Calu3 (cell line): ENCODE measurements at regions not wholly inside any gene's neighbourhood (a gene's known extent, or its start where the extent isn't known, plus 50 kb on each side); places are given as distances from the start of the nearest gene placed in this dataset.

Experiments used
- BruUV-seq: library from RNA; stranded (reverse); fragments of 400-500 nt; replicated peaks from 2 replicates; lab custom pipeline; 2021; lab: Mats Ljungman, UMichigan
- CTCF ChIA-PET: fragments of 300-600 bp; sonication (Branson Sonifier 250); formaldehyde crosslinking; loops from one replicate; lab custom pipeline; 2022; ENCODE audit warnings: antibody characterized with exemption; lab: Charles Lee
- DNase-seq: peaks from one replicate; pipeline ENCODE4 v3.0.0; 2022
- H3K27ac Mint-ChIP-seq: one replicate; pipeline ENCODE4 v1.8.0; 2022; ENCODE audit warnings: mixed read lengths; ENCODE audit not compliant: unreplicated experiment
- H3K27me3 Mint-ChIP-seq: one replicate; pipeline ENCODE4 v1.8.0; 2022; ENCODE audit warnings: mixed read lengths; ENCODE audit not compliant: unreplicated experiment
- H3K36me3 Mint-ChIP-seq: one replicate; pipeline ENCODE4 v1.8.0; 2022; ENCODE audit warnings: mild to moderate bottlenecking, moderate library complexity, mixed read lengths; ENCODE audit not compliant: insufficient read depth, unreplicated experiment
- H3K4me1 Mint-ChIP-seq: one replicate; pipeline ENCODE4 v1.8.0; 2022; ENCODE audit warnings: mild to moderate bottlenecking, low read depth, mixed read lengths; ENCODE audit not compliant: unreplicated experiment
- H3K4me3 Mint-ChIP-seq: one replicate; pipeline ENCODE4 v1.8.0; 2022; ENCODE audit warnings: mild to moderate bottlenecking, low read depth, moderate library complexity, mixed read lengths; ENCODE audit not compliant: unreplicated experiment
- H3K9me3 Mint-ChIP-seq: one replicate; pipeline ENCODE4 v1.8.0; 2022; ENCODE audit warnings: low read depth, mixed read lengths; ENCODE audit not compliant: unreplicated experiment
- intact Hi-C: fragments of 100-400 bp; cut with micrococcal nuclease; formaldehyde crosslinking; loops from one replicate; pipeline ENCODE4 v1.10.0; 2022; ENCODE audit not compliant: unreplicated experiment
- TF ChIP-seq, protein P1 (sequence below): fragments of 200-600 bp; IDR thresholded peaks from one replicate; pipeline ENCODE4 v1.8.0; 2022; ENCODE audit warnings: antibody characterized with exemption; ENCODE audit not compliant: unreplicated experiment

DNA sequence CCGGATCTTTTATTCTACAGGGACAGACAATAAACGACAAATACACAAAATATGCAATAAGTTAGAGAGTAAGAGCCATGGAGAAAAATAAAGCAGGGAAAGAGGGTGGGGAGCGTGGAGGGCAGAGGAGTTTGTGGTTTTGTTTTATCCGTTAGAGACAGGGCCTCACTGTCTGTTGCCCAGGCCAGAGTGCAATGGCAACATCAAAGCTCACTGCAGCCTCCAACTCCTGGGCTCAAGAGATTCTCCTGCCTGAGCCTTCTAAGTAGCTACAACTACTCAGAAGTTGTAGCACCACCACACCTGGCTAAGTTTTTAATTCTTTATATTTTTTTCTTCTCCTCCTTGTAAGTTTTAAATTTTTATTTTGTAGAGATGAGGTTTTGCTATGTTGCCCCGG, 54.5 kb upstream of the CTNNA1 start:
- CTCF ChIA-PET, result interaction anchor here (0.7 to 1.1 kb wide), 3 partner anchors 26 to 113 kb away, joined by 3 to 4 read pairs (median 4); no protein-coding TSS in a partner anchor
- no peaks in the 10 kb centered on the region for H3K27me3 Mint-ChIP-seq
- H3K36me3 Mint-ChIP-seq, result no peaks in the 10 kb centered on the region
- H3K27ac Mint-ChIP-seq, result no peak overlapping the region
- no peak overlapping the region for H3K4me3 Mint-ChIP-seq
- intact Hi-C loops, result no loop called here
- peaks cover 7% of the 10 kb centered on the region for H3K4me1 Mint-ChIP-seq
- H3K9me3 Mint-ChIP-seq, result no peaks in the 10 kb centered on the region
- DNase-seq, result no peak
- TF ChIP-seq, protein P1, sequence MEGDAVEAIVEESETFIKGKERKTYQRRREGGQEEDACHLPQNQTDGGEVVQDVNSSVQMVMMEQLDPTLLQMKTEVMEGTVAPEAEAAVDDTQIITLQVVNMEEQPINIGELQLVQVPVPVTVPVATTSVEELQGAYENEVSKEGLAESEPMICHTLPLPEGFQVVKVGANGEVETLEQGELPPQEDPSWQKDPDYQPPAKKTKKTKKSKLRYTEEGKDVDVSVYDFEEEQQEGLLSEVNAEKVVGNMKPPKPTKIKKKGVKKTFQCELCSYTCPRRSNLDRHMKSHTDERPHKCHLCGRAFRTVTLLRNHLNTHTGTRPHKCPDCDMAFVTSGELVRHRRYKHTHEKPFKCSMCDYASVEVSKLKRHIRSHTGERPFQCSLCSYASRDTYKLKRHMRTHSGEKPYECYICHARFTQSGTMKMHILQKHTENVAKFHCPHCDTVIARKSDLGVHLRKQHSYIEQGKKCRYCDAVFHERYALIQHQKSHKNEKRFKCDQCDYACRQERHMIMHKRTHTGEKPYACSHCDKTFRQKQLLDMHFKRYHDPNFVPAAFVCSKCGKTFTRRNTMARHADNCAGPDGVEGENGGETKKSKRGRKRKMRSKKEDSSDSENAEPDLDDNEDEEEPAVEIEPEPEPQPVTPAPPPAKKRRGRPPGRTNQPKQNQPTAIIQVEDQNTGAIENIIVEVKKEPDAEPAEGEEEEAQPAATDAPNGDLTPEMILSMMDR, result no peak
- BruUV-seq, result no TSS peak

DNA sequence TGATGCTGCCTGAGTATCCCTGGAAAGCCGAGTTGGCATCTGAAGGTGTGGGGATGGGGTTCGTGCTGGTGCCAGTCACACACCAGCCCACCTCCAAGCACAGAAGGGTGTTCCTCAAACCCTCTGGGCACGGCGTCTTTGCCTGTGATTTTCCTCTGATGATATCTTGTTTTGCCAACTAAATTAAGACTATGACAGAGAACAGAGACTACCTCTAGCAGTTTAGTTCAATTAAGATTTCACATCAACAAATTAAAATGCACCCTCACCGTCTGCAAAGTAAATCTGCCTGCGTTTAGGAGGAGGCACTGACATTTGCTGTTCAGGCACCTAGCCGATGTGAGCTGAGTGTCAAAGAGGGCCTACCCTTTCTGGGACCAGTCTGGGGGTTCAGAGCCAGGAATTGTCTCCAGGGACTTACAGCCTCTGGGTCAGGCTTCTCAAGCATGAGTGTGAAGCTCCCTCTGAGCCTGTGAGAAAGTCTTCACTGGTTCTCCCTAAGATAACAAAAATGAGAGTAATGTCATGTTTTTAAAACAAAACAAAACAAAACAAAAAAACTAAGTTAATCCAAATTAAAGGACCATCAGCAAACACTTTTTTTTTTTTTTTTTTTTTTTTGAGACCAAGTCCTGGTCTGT, 55.4 kb upstream of the CTNNA1 start:
- intact Hi-C loops, result no loop called here
- H3K4me1 Mint-ChIP-seq, result peaks cover 12% of the 10 kb centered on the region
- DNase-seq, result no peak
- H3K4me3 Mint-ChIP-seq, result no peak overlapping the region
- H3K9me3 Mint-ChIP-seq, result no peaks in the 10 kb centered on the region
- H3K27ac Mint-ChIP-seq, result no peak overlapping the region
- no peaks in the 10 kb centered on the region for H3K27me3 Mint-ChIP-seq
- CTCF ChIA-PET, result interaction anchor here (0.7 kb wide), 1 partner anchor 112 kb away, joined by 3 read pairs; no protein-coding TSS in a partner anchor
- H3K36me3 Mint-ChIP-seq, result no peaks in the 10 kb centered on the region
- TF ChIP-seq, protein P1, result no peak
- BruUV-seq, result no TSS peak

DNA sequence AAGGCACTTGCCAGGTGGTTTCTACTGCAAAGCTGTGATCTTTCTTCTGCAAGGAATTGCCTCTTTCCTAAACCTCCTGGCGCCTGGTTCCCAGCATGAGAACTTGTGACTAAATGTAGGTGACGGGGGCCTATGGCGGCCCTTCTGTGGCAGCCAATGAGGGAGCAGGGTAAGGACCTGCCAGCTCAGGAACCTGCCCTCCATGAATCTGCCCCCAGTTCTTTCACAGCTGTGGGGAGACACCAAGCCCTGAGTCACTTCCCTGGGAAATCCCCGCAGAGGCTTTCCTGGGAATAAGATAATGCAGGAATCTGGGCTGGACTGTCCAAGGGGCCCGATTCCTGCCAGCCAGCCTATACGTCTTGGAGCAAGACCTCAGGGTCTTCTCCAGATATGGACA, 56.7 kb upstream of the CTNNA1 start:
- intact Hi-C loops, result no loop called here
- Mint-ChIP-seq H3K36me3 (no peaks in the 10 kb centered on the region), H3K27me3 (no peaks in the 10 kb centered on the region), H3K27ac (no peak overlapping the region), H3K4me1 (peaks cover 26% of the 10 kb centered on the region), H3K4me3 (no peak overlapping the region), H3K9me3 (peaks cover 2% of the 10 kb centered on the region)
- TF ChIP-seq, protein P1, result no peak
- no TSS peak for BruUV-seq
- DNase-seq, result peak; percentile 50
- CTCF ChIA-PET, result interaction anchor here (0.7 kb wide), 2 partner anchors 26 to 43 kb away, joined by 4 read pairs; no protein-coding TSS in a partner anchor

DNA sequence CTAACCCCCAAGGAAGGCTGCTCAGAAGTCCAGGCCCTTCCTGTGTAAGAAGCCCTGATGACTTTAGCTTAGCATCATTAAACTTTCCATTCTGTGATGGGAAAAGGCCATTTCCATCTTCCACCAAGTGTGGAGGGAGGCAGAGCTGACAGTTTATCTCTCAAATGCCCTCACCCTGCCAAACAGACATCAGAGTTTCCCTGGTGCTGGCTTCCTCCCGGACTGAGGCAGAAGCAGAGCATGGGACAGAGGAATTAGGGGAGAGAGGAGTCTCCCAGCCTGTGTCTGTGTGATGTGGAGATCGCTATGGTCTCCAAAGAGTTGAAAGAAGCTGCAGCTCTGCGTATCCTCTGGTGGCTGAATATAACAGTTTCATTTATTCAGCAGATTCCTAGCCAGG, 57.4 kb upstream of the CTNNA1 start:
- no peaks in the 10 kb centered on the region for H3K27me3 Mint-ChIP-seq
- H3K4me1 Mint-ChIP-seq, result peaks cover 28% of the 10 kb centered on the region
- intact Hi-C loops, result no loop called here
- BruUV-seq, result no TSS peak
- TF ChIP-seq, protein P1, result no peak
- H3K9me3 Mint-ChIP-seq, result peaks cover 2% of the 10 kb centered on the region
- CTCF ChIA-PET, result no interaction called here
- H3K4me3 Mint-ChIP-seq, result no peak overlapping the region
- no peak overlapping the region for H3K27ac Mint-ChIP-seq
- no peaks in the 10 kb centered on the region for H3K36me3 Mint-ChIP-seq
- no peak for DNase-seq
